GM23248 (cell line): ENCODE measurements at regions not wholly inside any gene's neighbourhood (a gene's known extent, or its start where the extent isn't known, plus 50 kb on each side); places are given as distances from the start of the nearest gene placed in this dataset.

Source experiments
- EZH2 ChIP-seq: fragments of 200-600 bp; sonication (generic); IDR thresholded peaks from 2 replicates; pipeline ENCODE4 v1.6.1; 2018; ENCODE audit warnings: antibody characterized with exemption, mild to moderate bottlenecking; ENCODE audit not compliant: insufficient read depth, poor library complexity, severe bottlenecking
- EZH2phosphoT487 ChIP-seq: fragments of 200-600 bp; sonication (generic); IDR thresholded peaks from 2 replicates; pipeline ENCODE4 v1.6.1; 2018; ENCODE audit warnings: antibody characterized with exemption, moderate library complexity, mild to moderate bottlenecking, low read depth; ENCODE audit not compliant: insufficient read depth

DNA sequence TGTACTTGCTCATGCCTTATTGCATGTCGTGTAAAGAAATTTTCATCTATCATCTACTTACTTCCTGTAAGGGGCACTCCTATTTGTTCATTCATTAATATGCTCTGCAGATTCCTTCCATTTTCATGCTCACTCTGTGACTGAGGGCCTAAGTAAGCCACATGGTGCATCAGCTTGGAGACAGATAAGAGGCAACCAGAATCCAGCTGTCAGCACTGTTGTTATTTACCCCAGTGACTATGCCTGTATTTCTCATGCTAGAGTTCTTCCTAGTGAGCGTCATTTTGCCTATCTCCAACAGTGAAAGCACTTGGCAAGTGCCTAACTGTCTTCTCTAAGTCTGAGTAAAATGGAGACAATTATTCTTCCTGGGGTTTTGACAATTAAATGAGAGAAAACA, 124.8 kb upstream of the ABI3BP start:
- TF ChIP-seq EZH2 (no peak), EZH2phosphoT487 (no peak)
